GM10248 (cell line): ENCODE measurements at regions not wholly inside any gene's neighbourhood (a gene's known extent, or its start where the extent isn't known, plus 50 kb on each side); places are given as distances from the start of the nearest gene placed in this dataset.

ENCODE experiments used
- CTCF ChIA-PET: fragments of 300-600 bp; sonication (Branson Sonifier 250); formaldehyde crosslinking; extraction: SDS; loops from one replicate; lab custom pipeline; 2021; ENCODE audit warnings: antibody characterized with exemption; lab: Yijun Ruan, JAX
- POLR2A ChIA-PET: fragments of 350-650 bp; sonication (Branson Sonifier 250); formaldehyde crosslinking; extraction: SDS; loops from one replicate; lab custom pipeline; 2020; ENCODE audit warnings: antibody characterized with exemption; lab: Yijun Ruan, JAX
- DNase-seq: peaks from one replicate; pipeline ENCODE4 v3.0.0; 2012; ENCODE audit errors: extremely low spot score
- TF ChIP-seq, protein P1 (sequence below): IDR thresholded peaks from 2 replicates; pipeline ENCODE4 v1.5.1; 2012; ENCODE audit warnings: mild to moderate bottlenecking, low read depth; ENCODE audit errors: extremely low read depth, missing control alignments, control extremely low read depth

DNA sequence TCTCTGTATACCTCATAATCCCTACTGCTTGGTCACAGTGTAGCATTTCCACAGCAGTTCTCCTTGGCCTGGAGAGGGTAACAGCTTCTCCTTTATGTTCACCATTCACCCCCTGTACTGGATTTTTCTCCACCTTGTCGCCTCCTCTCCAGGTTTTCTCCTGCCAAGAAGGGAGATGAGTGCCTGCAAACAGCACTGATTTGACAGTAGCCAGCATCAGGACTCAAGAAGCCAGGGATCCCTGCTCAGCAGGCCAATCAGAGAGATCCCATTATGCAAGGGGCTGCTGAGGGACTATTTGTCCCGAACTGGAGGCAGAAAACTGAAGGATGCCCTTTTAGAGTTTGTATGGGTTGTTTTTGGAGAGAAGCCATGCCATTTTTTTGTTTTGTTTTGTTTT is 68.6 kb upstream of the RIPOR2 start:
- CTCF ChIA-PET, result interaction anchor here (1.3 to 7.3 kb wide), 5 partner anchors 10 to 148 kb away, joined by 4 to 67 read pairs (median 14); partner anchors contain the start of gene RIPOR2
- no peak for DNase-seq
- POLR2A ChIA-PET, result no interaction called here
- TF ChIP-seq, protein P1, sequence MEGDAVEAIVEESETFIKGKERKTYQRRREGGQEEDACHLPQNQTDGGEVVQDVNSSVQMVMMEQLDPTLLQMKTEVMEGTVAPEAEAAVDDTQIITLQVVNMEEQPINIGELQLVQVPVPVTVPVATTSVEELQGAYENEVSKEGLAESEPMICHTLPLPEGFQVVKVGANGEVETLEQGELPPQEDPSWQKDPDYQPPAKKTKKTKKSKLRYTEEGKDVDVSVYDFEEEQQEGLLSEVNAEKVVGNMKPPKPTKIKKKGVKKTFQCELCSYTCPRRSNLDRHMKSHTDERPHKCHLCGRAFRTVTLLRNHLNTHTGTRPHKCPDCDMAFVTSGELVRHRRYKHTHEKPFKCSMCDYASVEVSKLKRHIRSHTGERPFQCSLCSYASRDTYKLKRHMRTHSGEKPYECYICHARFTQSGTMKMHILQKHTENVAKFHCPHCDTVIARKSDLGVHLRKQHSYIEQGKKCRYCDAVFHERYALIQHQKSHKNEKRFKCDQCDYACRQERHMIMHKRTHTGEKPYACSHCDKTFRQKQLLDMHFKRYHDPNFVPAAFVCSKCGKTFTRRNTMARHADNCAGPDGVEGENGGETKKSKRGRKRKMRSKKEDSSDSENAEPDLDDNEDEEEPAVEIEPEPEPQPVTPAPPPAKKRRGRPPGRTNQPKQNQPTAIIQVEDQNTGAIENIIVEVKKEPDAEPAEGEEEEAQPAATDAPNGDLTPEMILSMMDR, result no peak

- TF ChIP-seq, protein P1, result no peak
- ChIA-PET CTCF (interaction anchor here (0.7 to 7.3 kb wide), 5 partner anchors 13 to 149 kb away, joined by 3 to 67 read pairs (median 14); partner anchors contain the start of gene RIPOR2), POLR2A (no interaction called here)
- no peak for DNase-seq
These were observed 69.2 kb upstream of the RIPOR2 start for GRCh38 chr6:25005010-25005409.

DNA sequence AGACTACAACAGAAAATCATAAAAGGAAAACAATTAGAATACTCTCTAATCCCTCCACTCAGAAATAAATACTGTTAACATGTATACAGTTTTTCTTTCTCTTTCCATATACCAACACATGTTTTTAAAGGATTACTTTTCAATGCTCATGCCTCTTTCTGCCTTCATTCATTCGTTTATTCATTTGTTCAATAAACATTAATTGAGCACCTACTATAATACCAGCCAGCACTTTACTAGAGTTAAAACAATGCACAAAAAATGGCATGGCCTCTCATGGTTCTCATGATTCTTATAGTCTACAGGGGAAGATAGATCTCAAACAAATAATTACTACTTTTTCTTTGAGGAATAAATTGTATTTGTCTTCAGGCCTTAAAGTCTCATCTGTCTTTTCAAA is 70.3 kb upstream of the RIPOR2 start:
- DNase-seq, result no peak
- TF ChIP-seq, protein P1, result no peak
- ChIA-PET CTCF (interaction anchor here (1.3 to 7.3 kb wide), 4 partner anchors 13 to 150 kb away, joined by 4 to 67 read pairs (median 32); partner anchors contain the start of gene RIPOR2), POLR2A (no interaction called here)

DNA sequence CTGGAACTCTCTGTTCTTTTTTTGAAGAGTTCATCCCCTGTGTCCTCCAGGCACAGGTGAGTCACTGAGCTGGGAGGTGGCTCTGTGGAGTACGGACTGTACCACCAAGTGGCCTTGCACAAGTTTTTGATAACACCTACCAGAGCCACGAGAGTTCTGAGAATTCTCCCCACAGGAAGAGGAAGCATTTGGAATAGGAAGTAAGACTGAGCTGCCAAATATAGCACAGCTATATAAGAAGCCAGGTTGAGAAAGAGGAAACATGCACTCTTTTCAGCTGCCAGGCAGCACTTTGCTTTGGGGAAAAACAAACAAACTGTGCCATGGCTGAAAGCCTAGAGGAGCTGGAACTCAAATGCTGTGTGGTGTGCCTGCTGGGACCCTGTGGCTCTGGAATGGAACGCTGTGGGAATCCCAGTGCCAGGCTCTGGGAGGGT is 70.8 kb upstream of the RIPOR2 start:
- POLR2A ChIA-PET, result no interaction called here
- peak; percentile 26 for DNase-seq
- CTCF ChIA-PET, result interaction anchor here (1.3 to 7.3 kb wide), 4 partner anchors 13 to 151 kb away, joined by 4 to 67 read pairs (median 32); partner anchors contain the start of gene RIPOR2
- TF ChIP-seq, protein P1, result no peak

GRCh38 chr6:25007269-25007699 is 71.5 kb upstream of the RIPOR2 start:
- TF ChIP-seq, protein P1, result no peak

DNA sequence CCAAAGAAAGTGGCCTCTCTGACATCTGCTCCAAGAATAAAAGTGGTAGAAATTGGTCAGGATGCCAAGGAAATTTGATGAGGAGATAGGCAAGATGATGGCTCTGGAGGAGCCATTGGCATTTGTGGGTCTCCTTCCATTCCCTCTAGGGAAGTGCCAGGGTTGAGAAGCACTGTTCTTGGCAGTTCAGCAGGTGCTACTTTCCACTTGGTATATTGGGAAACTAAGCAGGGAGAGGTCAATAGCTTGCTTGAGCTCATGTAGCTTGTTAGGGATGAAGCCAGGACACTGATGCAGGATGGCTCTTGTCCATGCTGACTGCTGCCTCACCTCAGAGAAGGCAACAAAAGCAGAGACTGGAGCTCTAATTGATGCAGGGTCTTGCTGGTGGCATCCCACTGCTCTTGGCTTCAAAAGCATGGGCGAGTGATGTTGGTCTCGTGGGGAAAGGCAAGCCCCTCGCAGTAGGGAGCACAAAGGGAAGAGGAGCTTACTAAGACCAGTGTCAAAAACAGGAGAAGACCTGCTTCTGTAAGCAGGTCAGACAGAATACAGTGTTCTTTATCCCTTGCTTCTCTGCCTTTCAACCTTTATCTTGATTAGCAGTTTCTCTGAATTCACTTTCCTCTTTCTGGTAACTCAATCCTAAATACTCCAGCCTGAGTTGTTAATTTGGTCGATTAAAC is 73.1 kb upstream of the RIPOR2 start:
- CTCF ChIA-PET, result interaction anchor here (0.7 to 6.5 kb wide), 8 partner anchors 10 to 127 kb away, joined by 3 to 49 read pairs (median 6); no protein-coding TSS in a partner anchor
- POLR2A ChIA-PET, result no interaction called here
- no peak for DNase-seq
- TF ChIP-seq, protein P1, result no peak

More at GRCh38 chr6:25007269-25007699, 71.5 kb upstream of the RIPOR2 start:
- ChIA-PET POLR2A (no interaction called here), CTCF (interaction anchor here (1.3 to 7.3 kb wide), 5 partner anchors 12 to 151 kb away, joined by 4 to 67 read pairs (median 22); partner anchors contain the start of gene RIPOR2)
- peak; percentile 65 for DNase-seq
